HG02943 (cell line): ENCODE measurements at regions not wholly inside any gene's neighbourhood (a gene's known extent, or its start where the extent isn't known, plus 50 kb on each side); places are given as distances from the start of the nearest gene placed in this dataset.

Experiments
- ATAC-seq: cut with Tn5 transposase; IDR thresholded peaks from one replicate; pipeline ENCODE4 v1.9.1; 2021; ENCODE audit warnings: mild to moderate bottlenecking, low read depth, moderate library complexity; ENCODE audit not compliant: unreplicated experiment

DNA sequence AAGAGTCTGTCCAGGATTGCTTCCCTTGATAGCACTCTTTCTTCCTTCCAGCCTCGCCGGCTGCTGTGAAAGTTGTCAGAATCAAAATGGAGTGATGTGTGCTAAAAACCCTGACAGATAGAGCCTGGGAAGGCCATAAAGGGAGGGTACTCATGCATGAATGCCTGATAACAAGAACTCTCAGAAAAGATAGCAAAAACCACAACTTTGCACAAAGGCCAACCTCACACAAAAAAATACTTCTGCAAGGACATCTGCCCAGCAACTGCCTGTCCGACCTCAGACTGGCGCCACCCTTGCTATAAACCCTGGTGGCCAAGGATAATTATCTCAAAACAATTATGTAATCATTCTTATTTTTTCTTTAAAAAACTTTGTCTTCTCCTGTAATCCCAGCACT lies 133.2 kb upstream of the SVIL start:
- ATAC-seq = no peak

DNA sequence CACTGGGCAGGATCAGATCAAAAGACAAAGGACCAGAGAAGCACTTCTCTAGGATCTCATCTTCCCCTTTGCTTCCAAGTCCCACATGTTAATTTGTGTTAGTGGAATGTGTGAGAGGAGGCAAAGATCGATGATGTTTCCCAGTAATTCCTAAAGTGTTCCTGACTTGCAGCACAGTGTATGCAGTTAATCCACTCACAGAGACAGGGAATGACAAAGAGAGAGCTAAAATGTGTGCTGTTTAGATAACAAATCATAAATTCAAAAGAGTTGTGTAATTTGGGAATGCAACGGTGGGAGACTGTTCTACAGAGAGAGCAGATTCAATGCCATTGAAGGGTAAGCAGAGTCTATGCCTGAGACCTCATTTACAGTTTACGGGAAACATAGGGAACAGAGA lies 132.0 kb upstream of the SVIL start:
- ATAC-seq = no peak

DNA sequence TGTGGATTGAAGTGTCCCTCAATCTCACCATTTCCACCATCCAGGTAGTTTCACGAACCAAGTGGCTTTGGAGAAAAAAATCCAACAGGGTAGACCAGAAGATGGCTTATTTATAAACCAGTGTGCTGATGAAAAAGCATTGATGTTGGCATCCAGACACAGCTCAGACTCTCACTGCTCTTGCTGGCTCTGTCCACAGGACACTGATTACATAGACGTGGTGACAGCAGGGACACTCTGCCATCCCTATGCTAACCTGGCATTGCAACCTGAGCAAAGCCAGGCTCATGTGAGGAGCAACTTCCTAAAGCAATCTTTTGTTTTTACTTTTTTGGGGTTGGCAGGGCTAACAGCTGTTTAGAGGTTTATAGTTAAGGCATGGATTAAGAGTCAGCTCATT lies 130.6 kb upstream of the SVIL start:
- ATAC-seq = no peak

DNA sequence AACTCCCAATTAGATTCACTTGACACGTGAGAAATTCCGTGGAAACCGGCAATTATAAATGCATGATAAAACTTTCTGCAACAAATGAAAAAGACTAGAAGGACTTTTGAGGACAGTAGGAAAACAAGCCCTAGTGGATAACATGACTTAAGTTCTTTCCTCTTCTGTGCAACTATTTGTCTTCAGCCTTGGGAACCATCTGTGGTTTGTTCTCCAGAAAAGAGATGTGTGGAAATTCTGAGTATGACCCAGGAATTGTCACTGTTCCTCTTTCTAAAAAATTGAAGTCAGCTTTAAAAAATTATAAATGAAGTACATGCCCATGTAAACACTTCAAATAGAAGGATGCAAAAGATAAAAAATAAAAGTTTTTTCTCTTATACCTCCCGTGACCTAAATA lies 128.6 kb upstream of the SVIL start:
- no peak for ATAC-seq

DNA sequence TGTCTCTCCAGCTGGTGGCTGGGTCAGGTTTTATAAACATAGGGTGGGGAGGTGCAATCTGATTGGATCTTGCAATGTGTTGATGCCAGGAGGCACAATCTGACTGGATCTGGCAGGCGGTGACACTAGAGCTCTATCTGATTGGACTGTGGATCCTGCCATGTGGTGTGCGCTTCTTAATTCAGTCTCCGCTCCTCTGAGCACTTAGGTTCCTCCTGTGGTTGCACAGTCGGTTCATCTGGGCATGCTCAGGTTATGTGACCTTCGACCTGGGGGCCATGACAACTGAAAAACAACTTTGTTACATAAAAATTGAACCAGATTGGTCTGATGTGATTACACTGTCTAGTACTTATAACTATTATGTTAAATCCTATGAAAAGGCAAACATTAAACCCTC lies 127.1 kb upstream of the SVIL start:
- ATAC-seq = no peak

DNA sequence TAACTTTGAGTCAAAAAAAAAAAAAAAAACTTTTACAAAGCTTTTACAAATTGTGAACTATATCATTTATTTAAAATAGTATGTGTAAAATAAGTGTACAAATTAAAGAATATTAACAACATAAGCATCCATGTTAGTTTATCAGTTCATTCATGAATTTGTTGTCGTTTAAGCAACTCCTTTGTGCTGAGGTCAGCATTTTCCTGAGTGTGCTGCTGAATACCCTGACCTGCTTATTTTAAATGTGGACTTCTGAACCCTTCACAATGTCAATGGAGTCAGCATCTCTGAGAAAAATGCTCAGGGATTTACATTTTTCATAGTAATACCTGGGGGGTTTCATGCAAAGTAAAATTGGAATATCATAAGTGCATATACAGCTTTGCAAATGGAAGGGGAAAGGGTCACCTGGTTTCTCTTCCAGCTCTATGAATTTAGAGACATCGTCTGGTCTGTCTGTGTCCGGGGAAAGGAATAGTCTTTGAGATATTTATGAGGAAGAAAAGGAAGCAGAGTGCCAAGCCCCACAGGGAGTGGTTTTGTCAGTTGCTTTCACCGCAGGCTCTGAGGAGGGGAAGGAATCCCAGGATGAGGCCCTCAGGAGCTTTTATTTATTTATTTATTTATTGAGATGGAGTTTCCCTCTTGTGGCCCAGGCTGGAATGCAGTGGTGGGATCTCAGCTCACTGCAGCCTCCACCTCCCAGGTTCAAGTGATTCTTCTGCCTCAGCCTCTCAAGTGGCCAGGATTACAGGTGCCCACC lies 125.5 kb upstream of the SVIL start:
- ATAC-seq = no peak

DNA sequence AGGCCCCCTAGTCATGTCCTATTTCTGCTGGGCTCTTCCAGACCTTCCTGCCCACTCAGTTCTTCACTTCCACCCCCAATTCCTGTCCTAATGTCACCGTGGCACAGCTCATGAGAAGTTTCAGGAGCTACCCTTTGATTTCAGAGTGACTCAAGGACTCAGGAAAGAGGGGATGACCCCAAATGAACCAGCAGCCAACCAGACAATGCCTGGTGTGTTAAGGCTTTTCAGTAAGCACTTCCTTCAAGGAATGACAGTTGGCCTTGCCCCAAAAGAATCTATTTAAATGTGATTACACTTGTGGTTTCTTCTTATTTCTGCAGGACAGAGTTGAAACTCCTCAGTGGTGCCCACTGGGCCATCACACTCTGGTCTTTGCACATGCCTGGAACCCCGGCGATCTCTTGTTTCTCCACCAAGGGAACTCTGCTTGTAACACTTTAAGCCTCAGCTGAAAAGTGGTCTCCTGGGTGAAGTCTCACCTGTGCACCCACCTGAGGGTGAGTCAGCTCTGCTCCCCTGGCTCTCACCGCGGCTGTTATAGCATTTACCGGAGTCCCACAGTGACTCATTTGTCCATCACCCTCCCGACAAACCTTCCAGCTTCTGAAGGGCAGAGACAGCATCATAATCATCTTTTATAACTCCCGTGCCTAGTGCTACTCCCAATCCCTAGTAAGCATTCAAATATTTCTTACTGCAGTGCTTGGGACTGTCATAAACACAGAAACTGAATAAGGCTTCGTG lies 123.0 kb upstream of the SVIL start:
- no peak for ATAC-seq

DNA sequence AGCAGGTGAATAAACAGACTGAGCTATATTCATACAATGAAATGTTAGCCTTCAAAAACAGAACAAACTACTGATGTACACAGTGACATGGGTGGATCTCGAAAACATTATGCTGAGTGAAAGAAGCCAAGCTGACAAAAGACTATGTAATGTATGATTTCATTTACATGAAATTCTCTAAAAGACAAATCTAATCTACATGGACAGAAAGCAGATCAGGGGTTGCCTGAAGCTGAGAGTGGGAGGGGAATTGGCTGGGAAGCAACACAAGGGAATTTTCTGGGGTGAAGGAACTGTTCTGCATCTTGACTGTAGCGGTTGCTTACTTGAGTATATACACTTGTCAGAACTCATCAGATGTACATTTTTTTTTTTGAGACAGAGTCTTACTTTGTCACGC lies 121.7 kb upstream of the SVIL start:
- no peak for ATAC-seq

DNA sequence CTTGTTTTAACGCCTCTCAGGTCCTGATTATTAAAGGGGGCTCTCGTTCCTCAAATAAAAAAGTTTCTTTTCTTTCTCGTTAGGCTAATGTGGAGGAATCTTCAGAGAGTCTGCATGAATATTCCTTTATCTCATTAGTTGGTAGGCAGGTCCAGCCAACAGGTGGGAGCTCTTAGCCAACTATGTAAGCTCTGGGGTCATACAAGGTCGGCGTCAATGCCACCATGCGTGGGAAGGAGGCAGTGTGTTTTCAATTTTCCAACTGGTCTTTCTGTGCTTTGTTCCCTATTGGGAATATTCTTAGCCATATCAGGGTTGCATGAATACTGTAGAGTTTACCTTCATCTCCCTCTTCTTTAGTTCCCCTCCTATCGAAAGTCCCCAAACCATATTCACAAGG lies 118.5 kb upstream of the SVIL start:
- no peak for ATAC-seq

DNA sequence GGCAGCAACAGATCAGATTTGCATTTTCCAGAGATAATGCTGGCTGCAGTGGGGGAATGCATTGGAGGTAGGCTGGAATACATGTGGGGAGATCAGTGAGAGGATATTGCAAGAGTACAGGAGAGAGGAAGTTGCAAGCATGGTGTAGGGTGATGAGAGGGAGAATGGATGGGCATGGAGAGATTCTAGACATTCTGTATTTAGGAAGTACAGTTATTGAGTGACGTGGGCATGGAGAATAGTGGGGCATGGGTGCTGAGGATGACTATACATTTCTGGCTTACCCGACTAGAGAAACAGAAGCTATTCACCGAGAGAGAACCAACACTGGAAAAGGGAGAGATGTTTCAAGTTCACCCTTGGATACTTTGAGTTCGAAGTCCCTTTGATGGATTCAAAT lies 116.9 kb upstream of the SVIL start:
- no peak for ATAC-seq

DNA sequence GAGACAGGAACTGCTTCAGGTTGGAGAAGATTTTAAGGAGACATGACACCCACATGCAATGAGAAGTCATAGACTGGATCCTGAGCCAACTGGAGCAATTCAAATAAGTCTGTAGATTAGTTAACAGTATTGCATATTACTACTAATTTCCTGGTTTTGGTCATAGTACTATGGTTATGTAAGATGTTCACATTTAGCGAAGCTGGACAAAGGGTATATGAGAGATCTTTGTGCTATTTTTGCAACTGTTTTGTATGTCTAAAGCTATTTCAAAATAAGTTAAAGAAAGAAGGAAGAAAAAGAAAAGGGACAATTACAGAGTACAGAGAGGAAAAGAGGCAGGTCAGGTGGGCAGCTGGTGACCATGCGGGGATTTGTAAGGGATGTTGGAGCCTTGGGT lies 116.5 kb upstream of the SVIL start:
- no peak for ATAC-seq

DNA sequence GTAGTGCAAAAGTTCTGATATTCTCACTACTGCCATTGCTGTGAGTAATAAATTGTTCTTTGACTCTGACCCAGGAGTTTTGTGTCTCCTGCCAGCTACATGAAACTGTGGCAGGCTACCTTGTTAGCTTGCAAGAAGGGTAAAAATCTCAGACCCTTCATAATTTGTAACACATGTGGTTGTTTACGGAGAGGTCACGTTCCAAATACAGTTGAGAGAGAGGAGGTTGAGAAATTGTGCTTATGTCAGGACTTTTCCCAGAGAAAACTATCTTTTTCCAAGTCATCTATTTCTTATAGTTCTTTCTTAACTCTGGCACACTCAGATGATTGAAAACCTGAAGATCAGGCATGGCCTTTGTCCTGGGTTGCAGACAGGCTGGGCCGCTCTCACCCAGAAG lies 114.4 kb upstream of the SVIL start:
- no peak for ATAC-seq

DNA sequence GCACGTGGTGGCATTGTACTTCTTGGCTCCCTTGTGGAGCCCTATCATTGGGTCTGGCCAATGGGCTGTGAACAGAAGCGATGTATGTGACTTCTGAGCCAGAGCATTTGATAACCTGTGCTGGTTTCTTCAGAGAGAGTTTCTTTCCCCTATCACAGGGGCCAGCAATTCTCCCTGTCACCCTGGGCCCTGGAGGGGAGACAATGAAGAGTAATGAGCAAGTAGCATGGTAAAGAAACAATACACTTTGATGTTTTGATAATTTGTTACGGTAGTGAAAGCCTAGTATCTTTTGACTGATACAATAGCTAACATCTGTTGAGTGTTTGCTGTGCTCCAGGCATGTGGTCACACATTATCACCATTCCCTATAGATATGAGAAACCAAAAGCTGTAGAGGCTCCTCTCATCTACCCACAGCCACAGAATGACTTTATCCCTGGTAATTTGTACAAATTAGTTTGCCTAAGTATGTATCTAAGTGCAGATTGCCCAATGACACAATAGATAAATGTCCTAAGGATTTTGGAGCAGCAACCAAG lies 113.4 kb upstream of the SVIL start:
- no peak for ATAC-seq

DNA sequence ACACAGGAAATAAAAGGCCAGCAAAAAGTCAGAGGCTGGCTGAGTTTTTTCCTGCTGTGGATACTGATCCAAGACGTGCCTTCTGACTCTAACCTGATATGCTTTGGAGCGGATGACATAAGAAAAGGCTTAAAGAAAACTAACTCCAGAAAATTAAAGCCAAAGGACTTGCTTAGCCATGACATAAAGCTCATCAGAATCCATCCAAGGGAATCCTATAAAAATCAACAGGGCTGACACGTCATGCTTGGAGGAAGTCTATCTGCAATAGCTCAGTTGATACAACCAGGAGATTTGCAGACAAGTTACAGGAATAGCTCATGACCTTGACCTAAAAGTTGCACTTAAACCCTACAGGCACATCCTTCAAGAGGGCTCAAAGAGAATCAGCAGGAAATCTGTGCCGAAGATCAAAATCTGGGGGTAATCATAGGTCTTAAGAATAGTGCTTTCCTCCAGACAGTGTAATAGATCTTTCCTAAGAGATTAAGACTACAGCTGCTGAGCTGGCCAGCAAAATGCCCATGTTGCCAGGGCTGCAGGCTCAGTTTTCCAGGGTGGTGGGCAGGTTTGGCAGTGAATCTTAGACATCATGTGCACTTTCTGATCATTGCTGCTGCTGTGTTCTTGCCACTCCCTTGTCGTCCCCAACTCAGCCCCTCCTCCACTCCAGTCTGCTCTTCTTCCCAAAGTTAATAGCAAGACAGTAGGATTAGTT lies 111.5 kb upstream of the SVIL start:
- ATAC-seq = no peak

DNA sequence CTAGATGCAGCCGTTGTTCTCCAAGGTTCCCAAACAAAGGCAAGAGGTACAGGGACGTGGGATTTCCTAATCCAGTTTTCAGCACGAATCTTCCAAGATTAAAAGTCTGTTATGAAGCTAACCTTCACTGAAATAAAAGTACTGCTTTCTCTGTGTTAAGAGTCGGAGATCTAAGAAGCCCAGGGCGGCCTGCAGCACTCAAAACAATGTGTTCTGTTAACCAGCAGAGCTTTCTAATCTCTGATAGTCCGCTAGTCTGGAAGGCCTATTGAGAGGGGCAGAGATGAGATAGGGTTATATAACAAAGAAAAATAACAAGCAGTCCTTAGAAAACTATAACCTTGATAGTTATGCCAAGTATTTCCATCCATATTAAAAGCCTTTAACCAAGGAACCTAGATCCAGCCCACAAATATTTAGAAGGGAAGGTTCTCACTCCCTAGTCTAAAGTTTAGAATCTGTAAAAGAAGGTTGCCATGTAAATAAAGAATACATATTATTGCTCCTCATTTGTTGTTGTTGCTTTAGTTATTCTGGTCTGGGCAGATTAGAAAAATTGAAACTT lies 106.3 kb upstream of the SVIL start:
- ATAC-seq = no peak

DNA sequence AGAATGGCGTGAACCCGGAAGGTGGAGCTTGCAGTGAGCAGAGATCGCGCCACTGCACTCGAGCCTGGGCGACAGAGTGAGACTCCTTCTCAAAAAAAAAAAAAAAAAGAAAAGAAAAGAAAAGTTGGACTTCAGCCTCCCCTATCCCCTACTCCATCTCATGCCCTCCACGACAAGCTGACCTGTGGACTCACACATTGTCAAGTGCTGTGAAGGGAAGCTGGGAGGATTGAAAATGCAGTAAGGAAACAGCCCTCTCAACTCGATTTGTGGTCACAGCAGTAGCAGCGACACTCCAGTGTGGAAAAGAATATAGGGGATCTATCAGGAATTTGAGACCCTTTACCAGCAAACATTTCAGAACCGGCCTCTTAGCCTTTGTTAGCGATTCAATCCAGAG lies 103.6 kb upstream of the SVIL start:
- ATAC-seq = no peak

DNA sequence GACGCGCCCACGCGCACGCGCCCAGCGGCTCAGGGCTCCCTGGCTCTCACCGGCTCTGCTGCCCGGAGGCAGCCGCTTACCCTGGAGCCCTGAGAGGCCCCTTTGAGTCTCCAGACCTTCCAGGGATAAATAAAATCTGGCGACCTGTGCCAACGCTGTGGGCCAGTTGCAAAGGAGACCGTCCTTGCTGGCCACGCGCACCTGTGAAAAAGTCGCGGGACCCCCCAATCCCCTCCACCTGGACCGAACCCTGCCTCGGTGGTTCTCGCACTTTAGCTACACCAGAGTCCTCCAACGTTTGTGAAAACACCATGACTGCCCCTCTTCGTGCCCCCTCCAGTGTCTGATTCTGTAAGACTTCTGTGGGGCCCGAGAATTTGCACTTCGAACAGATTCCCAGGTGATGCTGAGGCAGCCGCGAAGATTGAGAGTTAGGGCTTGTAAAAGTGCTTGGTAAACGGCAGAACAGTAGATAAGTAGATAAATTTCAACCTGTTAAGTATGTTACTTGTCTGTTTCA lies 102.4 kb upstream of the SVIL start:
- ATAC-seq = no peak

DNA sequence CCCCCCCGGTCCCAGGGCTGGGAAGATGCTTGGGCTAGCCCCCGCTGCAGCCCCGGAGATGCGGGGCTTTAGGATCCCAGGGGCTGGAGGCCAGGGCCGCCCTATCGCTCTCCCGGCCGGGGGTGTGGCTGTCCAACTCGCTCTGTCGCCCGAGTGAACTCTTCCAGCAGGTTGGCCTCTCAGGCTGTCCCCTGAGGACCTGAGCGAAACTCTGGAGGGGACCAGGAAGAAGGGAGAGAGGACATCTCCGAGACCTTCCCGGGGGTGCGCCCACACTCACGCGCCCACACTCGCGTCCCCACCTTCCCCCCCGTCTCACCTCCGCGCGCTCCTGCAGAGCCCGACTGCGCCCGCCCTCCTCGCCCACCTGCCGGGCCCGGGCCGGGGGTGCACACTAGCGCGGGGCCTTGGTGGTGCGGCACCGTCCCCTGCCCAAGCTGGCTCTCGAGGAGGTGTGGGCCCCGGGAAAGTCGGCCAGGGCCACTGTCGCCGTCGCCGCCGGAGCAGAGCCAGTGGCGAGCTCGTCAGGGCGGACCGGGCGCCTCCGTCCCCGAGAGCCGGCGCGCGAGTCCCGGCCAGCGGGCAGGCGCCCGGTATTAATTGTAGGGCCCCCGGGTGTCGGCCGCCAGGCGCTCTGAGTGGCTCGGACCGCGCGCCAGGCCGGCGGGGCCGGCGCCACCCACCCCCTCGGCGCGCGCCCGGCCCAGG lies 101.7 kb upstream of the SVIL start:
- no peak for ATAC-seq

DNA sequence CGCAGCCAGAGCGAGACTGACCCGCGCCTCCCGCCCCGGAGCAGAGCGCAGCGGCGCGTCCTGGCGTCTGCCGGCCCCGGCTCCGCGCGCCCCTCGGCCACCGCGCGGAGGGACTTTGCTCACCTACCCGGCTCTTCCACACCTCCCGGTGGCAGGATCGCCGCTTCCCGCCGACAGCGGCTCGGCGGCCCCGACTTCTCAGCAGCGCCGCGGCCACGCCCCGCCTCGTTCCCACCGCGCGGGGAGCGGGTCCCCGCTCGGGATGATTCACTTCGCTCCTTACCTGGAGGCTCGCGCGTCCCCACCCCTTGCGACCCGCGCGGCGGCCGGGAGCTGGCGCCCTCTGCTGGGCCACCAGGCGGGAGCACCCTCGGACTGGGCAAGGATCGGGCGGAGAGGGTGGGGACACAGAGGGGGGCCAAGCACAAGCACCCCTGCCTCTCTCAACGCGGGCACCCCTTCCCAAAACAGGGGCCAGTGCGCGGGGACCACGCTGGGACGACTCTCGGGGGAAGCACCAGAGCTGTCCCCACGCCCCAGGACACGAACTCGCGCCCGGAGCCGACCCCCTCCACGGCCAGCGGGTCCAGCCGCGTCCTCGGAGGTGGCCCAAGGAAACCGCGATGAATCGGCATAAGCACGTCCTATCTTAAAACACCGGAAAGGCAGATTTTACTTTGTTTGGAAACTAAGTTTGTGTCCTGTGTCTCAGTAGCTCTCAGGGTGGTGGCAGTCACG lies 101.0 kb upstream of the SVIL start:
- ATAC-seq = peak; percentile 76
